SU-DHL-6 (cell line): ENCODE measurements at regions not wholly inside any gene's neighbourhood (a gene's known extent, or its start where the extent isn't known, plus 50 kb on each side); places are given as distances from the start of the nearest gene placed in this dataset.

ENCODE experiments used
- H2AFZ ChIP-seq: fragments of 200-600 bp; sonication (generic); 2 replicates; pipeline ENCODE4 v1.6.1; 2014; ENCODE audit warnings: low read depth, mild to moderate bottlenecking, moderate library complexity, mixed read lengths, antibody characterized with exemption, low read length; ENCODE audit not compliant: severe bottlenecking
- H3F3A ChIP-seq: fragments of 200-600 bp; shearing (Covaris generic); 2 replicates; pipeline ENCODE4 v1.6.0; 2016; ENCODE audit warnings: antibody characterized with exemption, mild to moderate bottlenecking; ENCODE audit not compliant: insufficient read depth
- H3K27ac ChIP-seq: fragments of 200-600 bp; sonication (generic); 2 replicates; pipeline ENCODE4 v1.5.1; 2016; ENCODE audit warnings: low read depth, mild to moderate bottlenecking, low read length, moderate library complexity, mixed read lengths
- H3K27me3 ChIP-seq: fragments of 200-600 bp; sonication (generic), shearing (Covaris generic); 2 replicates; pipeline ENCODE4 v1.6.0; 2014; ENCODE audit warnings: mild to moderate bottlenecking, low read length
- H3K36me3 ChIP-seq: fragments of 200-600 bp; sonication (generic); 2 replicates; pipeline ENCODE4 v1.6.1; 2014; ENCODE audit warnings: mild to moderate bottlenecking, low read length, mixed read lengths
- H3K4me2 ChIP-seq: fragments of 300-600, 200-600 bp; shearing (Covaris generic), sonication (generic); 2 replicates; pipeline ENCODE4 v1.6.0; 2014; ENCODE audit warnings: low read length, low read depth, mild to moderate bottlenecking; ENCODE audit not compliant: poor library complexity, severe bottlenecking
- H3K4me3 ChIP-seq: fragments of 200-600 bp; sonication (generic); 2 replicates; pipeline ENCODE4 v1.5.1; 2014; ENCODE audit warnings: antibody characterized with exemption, low read length, mild to moderate bottlenecking, mixed read lengths; ENCODE audit not compliant: insufficient read depth, poor library complexity, severe bottlenecking
- H3K79me2 ChIP-seq: fragments of 200-600 bp; sonication (generic); 2 replicates; pipeline ENCODE4 v1.6.1; 2014; ENCODE audit warnings: mild to moderate bottlenecking, low read length, moderate library complexity; ENCODE audit not compliant: insufficient read depth
- H3K9ac ChIP-seq: fragments of 200-600 bp; sonication (generic); 2 replicates; pipeline ENCODE4 v1.7.0; 2014; ENCODE audit warnings: mild to moderate bottlenecking, low read length
- H3K9me2 ChIP-seq: fragments of 200-600 bp; sonication (generic); replicated peaks from 2 replicates; pipeline ENCODE4 v1.6.1; 2014; ENCODE audit warnings: low read length; ENCODE audit not compliant: insufficient read depth
- H3K9me3 ChIP-seq: fragments of 200-600 bp; sonication (generic); 2 replicates; pipeline ENCODE4 v1.6.1; 2014; ENCODE audit warnings: low read length, mixed read lengths; ENCODE audit not compliant: insufficient read depth
- H4K20me1 ChIP-seq: fragments of 200-600 bp; sonication (generic); 2 replicates; pipeline ENCODE4 v1.6.1; 2014; ENCODE audit warnings: low read depth, mild to moderate bottlenecking, antibody characterized with exemption, low read length, moderate library complexity, mixed read lengths
- EZH2phosphoT487 ChIP-seq: fragments of 200-600 bp; sonication (generic), shearing (Covaris generic); conservative IDR thresholded peaks from 2 replicates; pipeline ENCODE4 v1.6.1; 2018; ENCODE audit warnings: mild to moderate bottlenecking, antibody characterized with exemption, low read length, moderate library complexity, mixed read lengths
- TF ChIP-seq, protein P1 (sequence below): fragments of 200-600 bp; sonication (generic); IDR thresholded peaks from one replicate; pipeline ENCODE4 v1.5.1; 2017; ENCODE audit warnings: antibody characterized with exemption, mild to moderate bottlenecking, low read length, moderate library complexity; ENCODE audit not compliant: insufficient read depth, poor library complexity, severe bottlenecking

DNA sequence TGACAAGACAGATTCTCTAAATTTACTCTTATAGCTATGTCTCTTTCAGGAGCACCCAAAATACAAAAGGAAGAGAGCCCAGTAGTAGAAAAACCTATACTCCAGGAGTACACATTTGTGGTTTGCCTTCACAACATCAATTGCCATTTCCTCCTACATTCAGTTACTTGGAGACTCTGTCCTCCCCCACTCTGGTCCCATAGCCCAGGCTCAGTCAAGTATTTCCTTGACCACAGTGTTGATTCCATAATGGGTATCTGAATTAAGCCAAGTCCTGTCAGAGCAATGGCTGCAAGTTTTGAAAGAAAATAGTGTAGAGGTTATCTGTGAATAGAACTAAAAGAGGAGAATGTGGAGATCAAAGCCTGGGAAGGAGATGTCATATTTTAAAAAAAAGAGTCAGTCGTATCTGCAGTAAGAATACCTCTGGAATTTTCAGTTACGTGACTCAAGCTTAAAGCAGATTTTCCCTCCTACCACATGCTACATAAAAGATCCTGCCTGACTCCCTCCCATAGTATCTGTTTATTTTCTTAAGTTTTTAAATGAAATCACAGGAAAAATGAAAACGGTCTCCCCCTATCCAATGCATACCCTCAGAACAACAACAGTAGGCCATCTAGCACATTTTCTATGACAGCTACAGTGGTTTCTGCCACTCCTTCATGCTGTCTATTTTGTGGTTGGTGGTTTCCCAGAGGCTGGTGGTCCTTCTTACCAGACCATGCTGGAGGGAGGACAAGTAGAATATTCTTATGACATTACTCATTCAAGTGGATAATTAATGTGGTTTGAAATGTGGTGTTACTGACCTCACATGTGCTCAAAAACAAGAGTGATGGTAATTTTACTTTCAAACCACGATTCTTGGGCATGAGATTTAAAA is 249.7 kb upstream of the TMEM161B start:
- no peak overlapping the region for H2AFZ ChIP-seq
- no peak overlapping the region for H3K27ac ChIP-seq

DNA sequence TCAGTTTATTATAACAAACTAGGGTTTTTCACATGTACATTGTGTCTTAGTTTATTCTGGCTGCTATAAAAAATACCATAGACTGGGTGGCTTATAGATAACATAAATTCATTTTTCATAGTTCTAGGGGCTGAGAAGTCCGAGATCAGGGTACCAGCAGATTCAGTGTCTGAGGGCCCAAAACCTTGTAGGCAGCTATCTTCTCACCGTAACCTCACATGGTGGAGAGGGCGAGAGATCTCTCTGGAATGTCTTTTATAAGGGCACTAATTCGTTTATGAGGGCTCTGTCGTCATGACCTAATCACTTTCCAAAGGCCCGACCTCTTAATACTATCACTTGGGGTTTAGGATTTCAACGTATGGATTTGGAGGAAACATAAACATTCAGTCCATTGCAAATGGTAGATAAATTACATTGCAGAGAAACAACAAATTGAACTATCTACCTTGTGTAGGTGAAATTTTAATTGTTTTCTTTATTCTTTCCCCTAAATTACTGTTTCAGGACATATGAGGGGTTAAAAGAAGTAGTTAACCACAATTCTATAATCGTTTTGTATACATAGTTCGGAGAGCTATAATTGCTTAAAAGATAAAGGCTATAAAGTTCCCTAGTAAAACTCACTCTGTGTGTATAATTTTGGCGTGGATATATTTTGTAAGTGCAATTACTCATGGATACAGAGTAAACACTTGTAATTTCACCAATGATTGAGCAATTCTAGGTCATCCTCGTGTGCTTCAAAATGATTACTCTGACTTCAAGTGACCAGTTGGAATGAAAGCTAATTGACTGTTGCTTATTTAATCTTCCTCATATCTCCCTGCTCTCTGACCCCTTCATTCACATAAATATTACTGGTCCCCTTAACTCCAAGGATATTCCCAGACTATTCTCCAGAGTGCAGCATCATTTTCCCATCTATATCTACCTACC is 247.5 kb upstream of the TMEM161B start:
- H3K27me3 ChIP-seq: no peaks in the 10 kb centered on the region
- no peaks in the 10 kb centered on the region for H3F3A ChIP-seq
- no peaks in the 10 kb centered on the region for H3K9me2 ChIP-seq
- TF ChIP-seq, protein P1, sequence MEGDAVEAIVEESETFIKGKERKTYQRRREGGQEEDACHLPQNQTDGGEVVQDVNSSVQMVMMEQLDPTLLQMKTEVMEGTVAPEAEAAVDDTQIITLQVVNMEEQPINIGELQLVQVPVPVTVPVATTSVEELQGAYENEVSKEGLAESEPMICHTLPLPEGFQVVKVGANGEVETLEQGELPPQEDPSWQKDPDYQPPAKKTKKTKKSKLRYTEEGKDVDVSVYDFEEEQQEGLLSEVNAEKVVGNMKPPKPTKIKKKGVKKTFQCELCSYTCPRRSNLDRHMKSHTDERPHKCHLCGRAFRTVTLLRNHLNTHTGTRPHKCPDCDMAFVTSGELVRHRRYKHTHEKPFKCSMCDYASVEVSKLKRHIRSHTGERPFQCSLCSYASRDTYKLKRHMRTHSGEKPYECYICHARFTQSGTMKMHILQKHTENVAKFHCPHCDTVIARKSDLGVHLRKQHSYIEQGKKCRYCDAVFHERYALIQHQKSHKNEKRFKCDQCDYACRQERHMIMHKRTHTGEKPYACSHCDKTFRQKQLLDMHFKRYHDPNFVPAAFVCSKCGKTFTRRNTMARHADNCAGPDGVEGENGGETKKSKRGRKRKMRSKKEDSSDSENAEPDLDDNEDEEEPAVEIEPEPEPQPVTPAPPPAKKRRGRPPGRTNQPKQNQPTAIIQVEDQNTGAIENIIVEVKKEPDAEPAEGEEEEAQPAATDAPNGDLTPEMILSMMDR: no peak
- no peak for TF ChIP-seq EZH2phosphoT487
- H3K9me3 ChIP-seq: no peaks in the 10 kb centered on the region
- no peaks in the 10 kb centered on the region for H3K79me2 ChIP-seq
- H3K9ac ChIP-seq: no peak overlapping the region
- H3K36me3 ChIP-seq: no peaks in the 10 kb centered on the region
- no peaks in the 10 kb centered on the region for H4K20me1 ChIP-seq
- H3K4me3 ChIP-seq: no peak overlapping the region
- no peak overlapping the region for H3K4me2 ChIP-seq
- no peak overlapping the region for H2AFZ ChIP-seq
- H3K27ac ChIP-seq: no peak overlapping the region

More for the DNA sequence above, 249.7 kb upstream of the TMEM161B start:
- H3K9me2 ChIP-seq: no peaks in the 10 kb centered on the region
- no peak overlapping the region for H3K4me3 ChIP-seq
- no peaks in the 10 kb centered on the region for H3K36me3 ChIP-seq
- H3K27me3 ChIP-seq: no peaks in the 10 kb centered on the region
- no peaks in the 10 kb centered on the region for H3K79me2 ChIP-seq
- H3K9me3 ChIP-seq: no peaks in the 10 kb centered on the region
- H3K4me2 ChIP-seq: no peak overlapping the region
- TF ChIP-seq EZH2phosphoT487: no peak
- TF ChIP-seq, protein P1: no peak
- H3F3A ChIP-seq: no peaks in the 10 kb centered on the region
- H4K20me1 ChIP-seq: no peaks in the 10 kb centered on the region
- no peak overlapping the region for H3K9ac ChIP-seq

DNA sequence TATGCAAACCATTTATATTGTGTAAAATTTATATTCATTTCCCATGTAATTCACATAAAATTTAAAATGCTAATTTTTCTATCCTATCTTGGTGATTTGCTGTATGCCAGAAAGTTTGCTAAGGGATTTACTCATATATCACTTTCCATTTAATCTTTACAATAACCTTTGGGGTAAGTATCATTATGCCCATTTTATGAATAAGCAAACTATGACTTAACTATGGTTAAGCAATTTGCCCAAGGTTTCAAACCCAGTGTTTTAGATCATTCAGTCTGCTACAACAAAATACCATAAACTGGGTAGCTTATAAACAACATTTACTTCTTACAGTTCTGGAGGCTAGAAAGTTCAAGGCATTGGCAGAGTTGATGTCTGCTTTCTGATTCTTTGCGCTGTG is 246.4 kb upstream of the TMEM161B start:
- TF ChIP-seq, protein P1: no peak
- TF ChIP-seq EZH2phosphoT487: no peak
- no peak overlapping the region for H3K4me3 ChIP-seq
- no peaks in the 10 kb centered on the region for H3K27me3 ChIP-seq
- no peak overlapping the region for H3K27ac ChIP-seq
- H3K79me2 ChIP-seq: no peaks in the 10 kb centered on the region
- H3F3A ChIP-seq: no peaks in the 10 kb centered on the region
- no peak overlapping the region for H2AFZ ChIP-seq
- no peaks in the 10 kb centered on the region for H3K9me2 ChIP-seq
- no peaks in the 10 kb centered on the region for H4K20me1 ChIP-seq
- H3K36me3 ChIP-seq: no peaks in the 10 kb centered on the region
- H3K9ac ChIP-seq: no peak overlapping the region
- no peaks in the 10 kb centered on the region for H3K9me3 ChIP-seq
- H3K4me2 ChIP-seq: no peak overlapping the region
